Tibial nerve (tissue), 3 donors: ENCODE measurements at regions not wholly inside any gene's neighbourhood (a gene's known extent, or its start where the extent isn't known, plus 50 kb on each side); places are given as distances from the start of the nearest gene placed in this dataset.

ENCODE experiments used
- POLR2A ChIP-seq, 2 donors: fragments of 450-650 bp; IDR thresholded peaks; one replicate each; pipeline ENCODE4 v1.6.1; 2017; ENCODE audit warnings: antibody characterized with exemption in 2 of 2, mild to moderate bottlenecking in 2 of 2, moderate library complexity in 2 of 2
- TF ChIP-seq, protein P1 (sequence below), 5 experiments: fragments of 200-600 bp in 3 of 5; fragments of 450-650 bp in 2 of 5; sonication (generic) in 3 of 5; IDR thresholded peaks; one replicate each; pipeline ENCODE4 v1.5.1; 2016 to 2019; ENCODE audit warnings: antibody characterized with exemption in 5 of 5, mild to moderate bottlenecking in 3 of 5, moderate library complexity in 2 of 5

GRCh38 chr12:87807086-87807485 is 222.1 kb downstream of the C12orf50 start:
- TF ChIP-seq, protein P1, sequence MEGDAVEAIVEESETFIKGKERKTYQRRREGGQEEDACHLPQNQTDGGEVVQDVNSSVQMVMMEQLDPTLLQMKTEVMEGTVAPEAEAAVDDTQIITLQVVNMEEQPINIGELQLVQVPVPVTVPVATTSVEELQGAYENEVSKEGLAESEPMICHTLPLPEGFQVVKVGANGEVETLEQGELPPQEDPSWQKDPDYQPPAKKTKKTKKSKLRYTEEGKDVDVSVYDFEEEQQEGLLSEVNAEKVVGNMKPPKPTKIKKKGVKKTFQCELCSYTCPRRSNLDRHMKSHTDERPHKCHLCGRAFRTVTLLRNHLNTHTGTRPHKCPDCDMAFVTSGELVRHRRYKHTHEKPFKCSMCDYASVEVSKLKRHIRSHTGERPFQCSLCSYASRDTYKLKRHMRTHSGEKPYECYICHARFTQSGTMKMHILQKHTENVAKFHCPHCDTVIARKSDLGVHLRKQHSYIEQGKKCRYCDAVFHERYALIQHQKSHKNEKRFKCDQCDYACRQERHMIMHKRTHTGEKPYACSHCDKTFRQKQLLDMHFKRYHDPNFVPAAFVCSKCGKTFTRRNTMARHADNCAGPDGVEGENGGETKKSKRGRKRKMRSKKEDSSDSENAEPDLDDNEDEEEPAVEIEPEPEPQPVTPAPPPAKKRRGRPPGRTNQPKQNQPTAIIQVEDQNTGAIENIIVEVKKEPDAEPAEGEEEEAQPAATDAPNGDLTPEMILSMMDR (IDR thresholded peaks at IDR 0.05), result no peak
- no peak for TF ChIP-seq POLR2A (IDR thresholded peaks at IDR 0.05)
